ENCODE measurements at regions not wholly inside any gene's neighbourhood (a gene's known extent, or its start where the extent isn't known, plus 50 kb on each side); places are given as distances from the start of the nearest gene placed in this dataset.
"Not testable (repeated sequence)": the region's sequence is repeated elsewhere in the genome, so short reads cannot be mapped to it uniquely, and the experiment has no call there.

GRCh38 chr11:29224739-29225384 is 792.0 kb downstream of the KCNA4 start:
- no peak for DNase-seq

- DNase-seq: not testable (repeated sequence)
Observed at GRCh38 chr11:29219531-29219930, 797.3 kb downstream of the KCNA4 start.

GRCh38 chr11:29217901-29218300 is 798.9 kb downstream of the KCNA4 start:
- no peak for DNase-seq

GRCh38 chr11:29214833-29215232 is 802.0 kb downstream of the KCNA4 start:
- no peak for DNase-seq

GRCh38 chr11:29211202-29211601 is 805.6 kb downstream of the KCNA4 start:
- no peak for DNase-seq

- DNase-seq: no peak
Observed at GRCh38 chr11:29210426-29210825, 806.4 kb downstream of the KCNA4 start.

GRCh38 chr11:29208117-29208516 is 808.7 kb downstream of the KCNA4 start:
- no peak for DNase-seq

GRCh38 chr11:29200791-29201562 is 815.9 kb downstream of the KCNA4 start:
- no peak for DNase-seq

GRCh38 chr11:29190313-29190712 is 826.5 kb downstream of the KCNA4 start:
- DNase-seq: no peak

GRCh38 chr11:29187215-29187614 is 829.6 kb downstream of the KCNA4 start:
- no peak for DNase-seq

- DNase-seq: no peak
Observed at GRCh38 chr11:29184939-29185890, 831.6 kb downstream of the KCNA4 start.

GRCh38 chr11:29183301-29183700 is 833.5 kb downstream of the KCNA4 start:
- no peak for DNase-seq

GRCh38 chr11:29173660-29174062 is 843.2 kb downstream of the KCNA4 start:
- no peak for DNase-seq

- no peak for DNase-seq
Observed at GRCh38 chr11:29171360-29171950, 845.4 kb downstream of the KCNA4 start.

GRCh38 chr11:29166306-29166705 is 850.5 kb downstream of the KCNA4 start:
- no peak for DNase-seq

GRCh38 chr11:29163231-29163630 is 853.6 kb downstream of the KCNA4 start:
- DNase-seq: no peak

- DNase-seq: no peak
Observed at GRCh38 chr11:29162491-29162890, 854.3 kb downstream of the KCNA4 start.

GRCh38 chr11:29161191-29161590 is 855.6 kb downstream of the KCNA4 start:
- DNase-seq: no peak

- no peak for DNase-seq
Observed at GRCh38 chr11:29159552-29160465, 857.0 kb downstream of the KCNA4 start.

GRCh38 chr11:29153078-29153477 is 863.8 kb downstream of the KCNA4 start:
- no peak for DNase-seq

GRCh38 chr11:29142573-29142972 is 874.3 kb downstream of the KCNA4 start:
- DNase-seq: not testable (repeated sequence)

- DNase-seq: no peak
Observed at GRCh38 chr11:29135504-29135903, 881.3 kb downstream of the KCNA4 start.

Measured in NCI-H1436 treated with DMSO at 0.1 percent for 48 hours (cell line).